ENCODE measurements at regions not wholly inside any gene's neighbourhood (a gene's known extent, or its start where the extent isn't known, plus 50 kb on each side); places are given as distances from the start of the nearest gene placed in this dataset.

- no peak for TF ChIP-seq CTCF (IDR thresholded peaks at IDR 0.05)
- no peak for DNase-seq (ENCODE audit: low spot score)
- Histone ChIP-seq H3K4me3 (no peak overlapping the region), H3K27ac (no peak overlapping the region)
Measured at GRCh38 chr6:99130897-99131873, 183.4 kb upstream of the FBXL4 start.

GRCh38 chr6:99129835-99130234 lies 182.1 kb upstream of the FBXL4 start:
- Histone ChIP-seq H3K4me3 (no peak overlapping the region), H3K27ac (no peak overlapping the region)
- no peak for TF ChIP-seq CTCF (IDR thresholded peaks at IDR 0.05)
- DNase-seq (ENCODE audit: low spot score), result no peak

DNA sequence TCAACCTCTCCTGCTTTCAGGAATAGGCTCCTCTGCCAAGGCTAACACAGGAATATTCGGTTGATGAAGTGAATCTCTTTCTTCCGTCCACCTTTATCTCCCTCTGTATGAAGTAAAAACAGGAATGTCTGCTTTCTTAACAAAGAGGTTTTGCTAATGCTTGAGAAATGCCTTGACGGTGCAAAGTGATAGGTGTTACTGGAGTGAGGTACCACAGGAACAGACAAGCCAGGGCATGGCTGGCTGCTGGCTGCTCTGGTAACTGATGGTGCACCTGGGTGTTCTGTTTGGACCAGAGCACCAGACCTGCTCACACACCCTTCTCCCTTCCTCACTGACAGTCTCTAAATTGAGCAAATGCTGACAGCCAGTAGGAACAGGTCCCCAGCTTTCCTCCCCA lies 174.0 kb upstream of the FBXL4 start:
- DNase-seq (ENCODE audit: low spot score), result no peak
- no peak for TF ChIP-seq CTCF (IDR thresholded peaks at IDR 0.05)
- no peak overlapping the region for H3K27ac ChIP-seq

DNA sequence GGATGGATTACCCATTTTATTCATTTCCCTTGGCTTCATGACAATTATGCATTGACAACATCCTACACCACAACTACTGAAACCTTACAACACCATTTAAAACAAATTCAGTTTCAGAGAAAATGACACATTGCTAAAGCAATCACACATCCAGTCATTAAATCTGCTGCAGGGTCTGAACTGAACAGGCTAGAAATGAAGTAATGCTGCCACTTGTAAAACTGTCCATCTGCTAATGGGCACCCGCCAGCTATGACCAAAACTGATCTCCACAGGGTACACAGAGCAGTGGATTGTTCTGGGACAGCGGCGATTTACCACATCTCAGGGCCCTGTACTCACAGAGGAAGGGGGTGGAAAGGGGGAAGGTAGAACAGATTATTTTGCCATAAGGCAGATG lies 172.9 kb upstream of the FBXL4 start:
- Histone ChIP-seq H3K27ac (no peak overlapping the region), H3K4me3 (no peak overlapping the region)
- DNase-seq (ENCODE audit: low spot score), result no peak
- no peak for TF ChIP-seq CTCF (IDR thresholded peaks at IDR 0.05)

More for the DNA sequence above, 174.0 kb upstream of the FBXL4 start:
- H3K4me3 ChIP-seq, result no peak overlapping the region

DNA sequence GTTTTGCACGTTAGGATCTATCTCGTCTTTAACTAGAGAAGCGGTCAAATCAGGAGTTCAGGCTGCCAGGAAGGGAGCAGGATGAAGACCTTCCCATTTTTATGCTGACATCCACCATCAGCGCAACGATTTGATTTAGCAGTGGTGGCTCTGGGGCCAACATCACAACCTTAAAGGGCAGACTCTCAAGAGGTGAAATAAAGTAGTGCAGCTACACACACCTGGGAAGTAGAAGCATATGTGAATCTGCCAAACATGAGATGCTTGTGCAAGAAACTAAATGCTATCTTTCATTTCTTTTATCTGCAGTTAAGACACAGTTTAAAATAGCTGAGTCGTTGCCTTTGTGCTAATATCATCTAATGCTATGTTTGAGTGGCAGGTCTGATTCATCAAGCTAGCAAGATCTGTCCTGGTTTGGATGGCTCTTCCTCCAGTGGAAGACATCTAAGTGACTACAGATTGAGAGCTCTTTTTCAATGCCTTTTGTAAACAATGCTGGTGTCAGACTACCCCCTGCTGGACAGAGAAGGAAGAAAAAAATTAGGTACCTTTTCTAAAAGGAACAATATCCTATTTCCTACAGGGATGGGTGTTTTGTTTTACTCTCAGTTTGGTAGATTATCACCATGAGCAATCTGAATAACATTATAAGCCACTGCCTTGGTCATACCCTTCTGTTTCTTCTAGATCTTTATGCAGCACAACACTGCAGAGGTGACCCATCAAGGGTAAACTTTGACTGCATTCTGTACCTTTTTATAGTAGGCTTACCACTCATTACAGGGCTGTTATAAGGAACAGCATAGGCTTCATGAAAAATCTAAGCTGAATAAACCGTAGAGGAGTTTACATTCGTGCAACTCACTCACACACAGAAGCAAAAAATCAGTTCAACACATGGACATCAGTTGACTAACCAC lies 171.6 kb upstream of the FBXL4 start:
- no peak overlapping the region for H3K27ac ChIP-seq
- DNase-seq (ENCODE audit: low spot score), result no peak
- TF ChIP-seq CTCF (IDR thresholded peaks at IDR 0.05), result peak; percentile 36
- no peak overlapping the region for H3K4me3 ChIP-seq

DNA sequence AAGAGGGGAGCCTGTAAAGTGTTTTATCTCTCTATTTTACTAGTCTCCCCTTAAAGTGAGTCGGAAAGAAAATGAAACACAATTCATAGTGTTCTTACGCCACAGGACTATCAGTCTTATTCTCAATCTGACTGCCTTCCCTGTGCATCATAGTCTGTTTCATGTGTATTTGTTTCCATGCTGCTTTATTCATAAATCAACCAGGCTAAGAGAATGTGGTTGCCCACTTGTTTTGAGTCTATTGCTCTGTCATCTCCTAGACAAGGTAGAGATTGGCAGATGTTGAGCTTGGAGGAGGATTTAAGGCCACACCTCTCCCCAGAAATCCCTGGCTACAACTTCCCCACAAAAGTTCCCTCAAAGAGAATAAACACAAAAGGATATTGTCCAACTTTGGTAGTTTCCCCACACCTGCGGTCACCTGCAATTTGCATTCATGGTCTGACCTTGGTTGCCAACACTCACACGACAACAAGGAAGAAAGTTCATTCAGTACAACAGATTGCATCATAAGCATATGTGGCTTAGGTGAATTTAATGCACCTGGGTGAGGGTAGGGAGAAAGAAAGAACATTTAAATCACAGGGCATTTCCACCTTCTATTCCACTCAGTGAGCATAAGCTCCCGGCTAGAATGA lies 167.1 kb upstream of the FBXL4 start:
- DNase-seq (ENCODE audit: low spot score), result no peak
- no peak overlapping the region for H3K27ac ChIP-seq
- no peak for TF ChIP-seq CTCF (IDR thresholded peaks at IDR 0.05)
- H3K4me3 ChIP-seq, result no peak overlapping the region
